Naive thymus-derived CD8-positive, alpha-beta T cell (primary cell): ENCODE measurements at regions not wholly inside any gene's neighbourhood (a gene's known extent, or its start where the extent isn't known, plus 50 kb on each side); places are given as distances from the start of the nearest gene placed in this dataset.

Experiments
- ATAC-seq, 2 donors: fragments of 150-1000 bp; cut with Tn5 transposase in 1 of 2; sonication (Bioruptor Pico), chemical (Tn5 transposase) in 1 of 2; 1 replicate in 1 of 2; 2 replicates in 1 of 2; pipeline ENCODE4 v1.10.0; 2021; ENCODE audit warnings: mild to moderate bottlenecking in 2 of 2, moderate library complexity in 2 of 2
- POLR2A ChIA-PET: fragments of 350-600 bp; sonication (Branson Sonifier 250); formaldehyde crosslinking; loops from one replicate; lab custom pipeline; 2021; ENCODE audit warnings: antibody characterized with exemption; lab: Charles Lee
- DNase-seq, 10 donors: peaks; one replicate each; pipeline versions ENCODE4 v3.0.0 to v3.0.0-alpha.2; 2020 to 2022
- H3K27ac Mint-ChIP-seq, 10 donors: one replicate each; pipeline ENCODE4 v1.8.0; 2020 to 2022; ENCODE audit warnings: mild to moderate bottlenecking in 10 of 10, mixed read lengths in 10 of 10, moderate library complexity in 4 of 10, inconsistent platforms in 1 of 10
- H3K27me3 Mint-ChIP-seq, 5 donors: one replicate each; pipeline ENCODE4 v1.8.0; 2021 to 2022; ENCODE audit warnings: mixed read lengths in 5 of 5
- H3K36me3 Mint-ChIP-seq, 3 donors: one replicate each; pipeline ENCODE4 v1.8.0; 2020 to 2022; ENCODE audit warnings: mixed read lengths in 3 of 3, mild to moderate bottlenecking in 2 of 3, inconsistent platforms in 1 of 3
- H3K4me1 Mint-ChIP-seq, 4 donors: one replicate each; pipeline ENCODE4 v1.8.0; 2021 to 2022; ENCODE audit warnings: mixed read lengths in 4 of 4
- H3K4me3 Mint-ChIP-seq, 10 donors: one replicate each; pipeline ENCODE4 v1.8.0; 2020 to 2022; ENCODE audit warnings: mild to moderate bottlenecking in 10 of 10, mixed read lengths in 10 of 10, moderate library complexity in 6 of 10, inconsistent platforms in 1 of 10
- H3K9me3 Mint-ChIP-seq, 9 donors: one replicate each; pipeline ENCODE4 v1.8.0; 2020 to 2022; ENCODE audit warnings: mixed read lengths in 9 of 9, mild to moderate bottlenecking in 3 of 9, inconsistent platforms in 1 of 9, moderate library complexity in 1 of 9

DNA sequence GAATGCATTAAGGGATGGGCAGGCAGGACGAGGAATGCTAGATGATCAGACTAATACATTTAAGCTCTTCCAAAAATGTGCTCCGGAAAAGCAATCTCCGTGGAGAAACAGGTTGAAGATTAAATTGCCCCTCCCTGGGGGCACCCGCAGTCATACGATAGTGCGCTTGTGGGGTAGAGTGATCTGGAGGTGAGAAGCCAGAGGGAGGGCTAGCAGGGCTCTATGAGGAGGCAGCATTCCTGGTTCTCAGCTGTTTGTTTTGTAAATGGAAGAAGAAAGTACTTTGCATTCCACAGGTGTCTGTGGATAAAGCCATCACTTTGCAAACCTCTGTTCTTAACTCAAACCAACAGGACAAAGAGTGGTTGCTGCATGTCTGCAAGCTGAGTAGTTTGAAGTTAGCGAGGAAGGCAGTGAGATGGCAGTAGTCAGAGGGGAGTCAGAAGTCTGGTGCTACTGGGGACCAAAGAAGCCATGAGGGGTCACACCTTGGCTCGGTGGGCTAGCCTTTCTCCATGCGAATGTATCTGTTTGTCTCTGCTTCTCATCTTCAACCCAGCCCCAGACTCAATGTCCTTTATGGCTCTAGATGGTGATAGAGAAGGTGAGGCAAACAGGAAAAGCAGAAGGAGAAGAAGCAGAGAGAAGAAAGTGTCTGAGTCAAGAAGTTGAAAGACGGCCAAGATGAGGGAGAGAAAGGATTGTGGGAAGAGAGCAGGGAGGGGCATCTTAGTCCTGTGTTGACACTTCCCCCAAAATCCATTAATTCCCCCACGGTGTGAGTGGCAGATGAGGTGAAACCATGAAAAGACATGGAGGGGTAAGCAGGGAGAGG, 65.2 kb upstream of the GJA8 start:
- no peaks in the 10 kb centered on the region for H3K9me3 Mint-ChIP-seq
- H3K27ac Mint-ChIP-seq, result no peak overlapping the region

DNA sequence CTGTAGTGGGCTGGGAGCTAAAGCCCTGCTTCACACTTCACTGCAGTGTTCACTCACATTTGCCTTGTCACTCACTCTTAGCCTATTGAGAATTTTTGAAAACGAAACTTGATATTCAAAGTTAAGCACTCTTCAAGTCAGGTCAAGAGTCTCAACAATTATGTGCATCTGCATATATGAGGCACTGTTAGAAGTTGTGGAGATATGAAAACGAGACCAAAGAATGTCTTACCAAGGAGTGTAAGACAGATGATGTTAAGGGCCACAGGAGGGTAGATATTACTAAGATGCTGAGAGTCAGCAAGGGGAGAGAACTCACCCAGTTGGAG, 64.7 kb upstream of the GJA8 start:
- POLR2A ChIA-PET, result no interaction called here
- Mint-ChIP-seq H3K4me1 (peaks cover 3 to 11% (median 5%) of the 10 kb centered on the region in 4 donors), H3K9me3 (no peaks in the 10 kb centered on the region), H3K27me3 (peaks cover 9 to 35% (median 18%) of the 10 kb centered on the region in 5 donors), H3K27ac (no peak overlapping the region), H3K4me3 (no peak overlapping the region), H3K36me3 (no peaks in the 10 kb centered on the region)
- no peak for ATAC-seq
- DNase-seq, result no peak

More for the DNA sequence above, 65.2 kb upstream of the GJA8 start:
- Mint-ChIP-seq H3K36me3 (no peaks in the 10 kb centered on the region), H3K4me3 (no peak overlapping the region), H3K27me3 (peaks cover 11 to 35% (median 22%) of the 10 kb centered on the region in 5 donors), H3K4me1 (peaks cover 3 to 11% (median 5%) of the 10 kb centered on the region in 4 donors)
- no peak for DNase-seq
- ATAC-seq, result no peak
- POLR2A ChIA-PET, result no interaction called here

DNA sequence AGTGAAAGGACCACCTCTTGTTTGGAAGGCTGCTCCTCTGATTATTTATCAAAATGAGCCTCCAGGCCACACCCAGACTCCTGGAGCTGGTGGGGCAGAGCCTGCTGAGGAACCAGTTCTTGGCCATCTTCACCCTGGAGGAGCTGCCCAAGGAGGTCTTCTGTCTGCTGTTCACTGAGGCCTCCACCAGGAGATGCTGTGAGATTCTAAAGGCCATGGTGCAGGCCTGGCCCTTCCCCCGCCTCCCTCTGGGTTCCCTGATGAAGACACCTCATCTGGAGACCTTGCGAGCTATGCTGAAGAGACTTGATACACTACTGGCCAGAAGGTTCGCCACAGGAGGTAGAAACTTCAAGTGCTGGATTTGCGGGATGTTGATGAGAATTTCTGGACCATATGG, 61.7 kb upstream of the GJA8 start:
- H3K27ac Mint-ChIP-seq, result no peak overlapping the region
- H3K4me1 Mint-ChIP-seq, result no peaks in the 10 kb centered on the region
- H3K36me3 Mint-ChIP-seq, result no peaks in the 10 kb centered on the region
- DNase-seq, result no peak
- ATAC-seq, result peak in 1 of 2 donors; percentile 25
- H3K27me3 Mint-ChIP-seq, result peaks cover 5 to 17% (median 10%) of the 10 kb centered on the region in 5 donors
- H3K9me3 Mint-ChIP-seq, result no peaks in the 10 kb centered on the region
- H3K4me3 Mint-ChIP-seq, result no peak overlapping the region
- POLR2A ChIA-PET, result no interaction called here

DNA sequence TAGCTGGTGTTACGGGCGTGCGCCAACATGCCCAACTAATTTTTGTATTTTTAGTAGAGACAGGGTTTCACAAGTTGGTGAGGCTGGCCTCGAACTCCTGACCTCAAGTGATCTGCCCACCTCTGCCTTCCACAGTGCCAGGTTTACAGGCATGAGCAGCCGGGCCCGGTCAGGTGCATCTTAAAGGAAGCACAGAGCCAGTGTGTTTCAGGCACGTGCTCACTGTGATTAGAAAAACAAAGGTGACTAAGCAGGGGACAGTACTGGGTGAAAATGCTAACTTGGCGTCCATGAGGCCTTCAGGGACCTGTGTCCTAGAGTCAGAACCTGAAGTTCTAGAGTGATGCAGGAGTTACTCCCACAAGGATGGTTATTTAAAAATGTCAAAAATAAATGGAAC, 60.0 kb upstream of the GJA8 start:
- DNase-seq (no peak), ATAC-seq (no peak)
- H3K36me3 Mint-ChIP-seq, result no peaks in the 10 kb centered on the region
- H3K4me1 Mint-ChIP-seq, result no peaks in the 10 kb centered on the region
- no peak overlapping the region for H3K27ac Mint-ChIP-seq
- no peaks in the 10 kb centered on the region for H3K9me3 Mint-ChIP-seq
- no peak overlapping the region for H3K4me3 Mint-ChIP-seq
- peaks cover 0 to 10% (median 2%) of the 10 kb centered on the region in 5 donors for H3K27me3 Mint-ChIP-seq
- POLR2A ChIA-PET, result no interaction called here

DNA sequence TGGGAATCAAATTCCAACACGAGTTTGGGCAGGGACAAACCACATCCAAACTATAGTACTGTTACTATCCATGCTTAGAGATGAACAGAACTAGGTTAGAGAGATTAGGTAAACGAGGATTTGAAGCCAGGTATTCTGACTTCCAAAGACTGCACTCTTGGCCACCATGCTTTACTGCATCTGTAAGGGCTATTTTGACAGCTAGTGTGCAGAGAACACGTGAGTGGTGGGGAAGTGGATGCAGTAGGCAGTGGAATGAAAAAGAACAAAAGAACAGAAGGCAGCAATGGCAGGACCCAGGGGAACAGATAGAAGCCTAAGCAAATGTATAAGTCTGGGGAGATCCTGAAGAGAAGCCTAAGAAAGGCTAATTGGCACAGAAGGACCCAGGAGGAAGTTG, 59.1 kb upstream of the GJA8 start:
- Mint-ChIP-seq H3K4me3 (no peak overlapping the region), H3K27me3 (peaks cover 4 to 11% (median 6%) of the 10 kb centered on the region in 5 donors), H3K9me3 (no peaks in the 10 kb centered on the region), H3K4me1 (no peaks in the 10 kb centered on the region), H3K36me3 (no peaks in the 10 kb centered on the region), H3K27ac (no peak overlapping the region)
- ATAC-seq (no peak), DNase-seq (no peak)
- POLR2A ChIA-PET, result no interaction called here

DNA sequence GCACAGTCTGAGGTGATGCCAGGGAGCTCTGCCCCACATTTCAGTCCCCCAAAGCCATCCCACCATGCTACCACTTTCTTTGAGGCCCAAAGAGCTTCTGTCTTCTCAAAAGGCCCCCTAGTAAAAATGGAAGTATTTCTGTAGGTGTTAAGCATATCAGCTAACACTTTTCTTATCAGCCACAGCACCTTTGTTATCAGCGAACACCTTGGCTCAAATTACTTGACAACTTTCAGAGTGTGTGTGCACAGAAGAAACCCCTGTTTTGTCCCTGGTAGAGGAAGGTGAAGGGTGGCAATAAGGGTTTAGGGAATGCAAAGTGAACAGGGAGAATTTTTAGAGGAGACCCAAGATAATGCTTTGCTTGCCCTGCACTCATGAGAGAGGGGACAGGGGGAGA, 54.8 kb upstream of the GJA8 start:
- no peak for DNase-seq
- no peak overlapping the region for H3K4me3 Mint-ChIP-seq
- H3K27me3 Mint-ChIP-seq, result peaks cover 5 to 22% (median 13%) of the 10 kb centered on the region in 5 donors
- no peaks in the 10 kb centered on the region for H3K36me3 Mint-ChIP-seq
- POLR2A ChIA-PET, result no interaction called here
- no peaks in the 10 kb centered on the region for H3K4me1 Mint-ChIP-seq
- ATAC-seq, result no peak
- H3K27ac Mint-ChIP-seq, result no peak overlapping the region
- H3K9me3 Mint-ChIP-seq, result no peaks in the 10 kb centered on the region

DNA sequence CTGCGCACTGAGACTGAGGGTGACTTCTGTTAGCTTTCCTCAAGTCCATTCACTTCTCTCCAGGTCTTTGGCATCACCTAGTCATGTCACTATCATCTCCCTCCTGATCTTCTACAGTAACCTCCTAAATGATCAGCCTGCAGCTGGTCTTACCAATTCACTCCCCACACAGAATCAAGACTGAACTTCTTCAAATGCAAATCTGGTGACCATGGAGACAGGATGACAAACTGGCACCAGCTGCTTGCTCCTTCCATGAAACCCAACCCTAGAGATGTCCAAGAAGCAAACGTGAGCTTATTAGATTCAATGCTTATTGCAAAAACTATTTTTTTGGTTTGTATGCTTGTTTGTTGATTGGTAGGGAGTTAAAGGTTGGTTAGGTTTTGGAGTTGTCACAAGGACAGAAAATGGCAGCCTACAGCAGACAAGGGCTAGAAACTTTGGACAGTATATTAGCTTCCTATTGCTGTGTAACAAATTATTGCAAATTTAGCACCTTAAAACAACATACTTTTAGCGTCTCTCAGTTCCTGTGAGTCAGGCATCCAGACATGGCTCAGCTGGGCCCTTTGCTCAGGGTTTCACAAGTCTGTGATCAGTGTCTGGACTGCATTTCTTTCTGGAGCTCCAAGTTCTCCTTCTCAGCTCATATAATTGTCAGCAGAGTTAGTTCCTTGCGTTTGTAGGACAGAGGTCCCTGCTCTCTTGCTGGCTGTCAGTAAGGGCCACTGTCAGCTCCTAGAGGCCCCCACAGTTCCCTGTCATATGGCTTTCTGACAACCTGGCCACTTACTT, 53.3 kb upstream of the GJA8 start:
- Mint-ChIP-seq H3K36me3 (no peaks in the 10 kb centered on the region), H3K9me3 (no peaks in the 10 kb centered on the region), H3K4me1 (no peaks in the 10 kb centered on the region), H3K27me3 (peaks cover 5 to 22% (median 16%) of the 10 kb centered on the region in 5 donors), H3K27ac (no peak overlapping the region), H3K4me3 (no peak overlapping the region)
- POLR2A ChIA-PET, result no interaction called here
- no peak for DNase-seq
- no peak for ATAC-seq

DNA sequence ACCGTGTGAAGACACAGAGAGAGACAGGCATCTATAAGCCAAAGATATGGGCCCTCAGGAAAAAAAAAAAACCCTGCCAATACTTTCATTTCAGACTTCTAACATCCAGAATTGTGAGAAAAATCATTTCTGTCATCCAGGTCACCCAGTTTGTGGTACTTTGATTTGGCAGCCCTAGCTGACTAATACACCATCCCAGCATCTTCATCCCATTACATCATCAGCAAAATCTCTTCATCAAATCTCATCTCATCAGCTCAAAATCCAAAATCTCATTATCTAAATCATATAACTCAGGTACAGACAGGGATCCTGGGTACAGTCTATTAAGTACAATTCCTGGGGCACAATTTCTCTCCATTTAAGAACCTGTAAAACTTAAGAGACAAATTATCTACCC, 51.9 kb upstream of the GJA8 start:
- Mint-ChIP-seq H3K27me3 (peaks cover 6 to 25% (median 16%) of the 10 kb centered on the region in 5 donors), H3K36me3 (no peaks in the 10 kb centered on the region), H3K27ac (no peak overlapping the region), H3K4me1 (no peaks in the 10 kb centered on the region), H3K9me3 (no peaks in the 10 kb centered on the region), H3K4me3 (no peak overlapping the region)
- POLR2A ChIA-PET, result no interaction called here
- DNase-seq (no peak), ATAC-seq (no peak)

DNA sequence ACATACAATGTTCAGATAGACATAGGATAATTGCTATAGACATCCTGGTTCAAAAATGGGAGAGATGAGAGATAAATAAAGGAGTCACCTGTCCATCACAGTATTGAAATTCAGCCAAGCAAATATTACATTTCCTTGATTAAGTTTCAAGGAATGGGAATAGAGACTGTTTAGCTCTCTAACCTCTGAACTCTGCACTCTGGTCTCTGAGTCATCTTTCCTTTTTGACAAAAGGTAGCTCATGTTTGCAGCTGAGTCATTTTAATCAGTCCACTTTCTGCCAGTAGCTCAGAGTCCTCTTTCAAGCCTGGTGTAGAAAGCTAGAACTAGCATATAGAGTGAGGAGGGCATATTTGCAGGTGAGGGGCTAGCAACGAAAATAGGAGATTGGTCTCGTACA, 51.4 kb upstream of the GJA8 start:
- Mint-ChIP-seq H3K4me3 (no peak overlapping the region), H3K27ac (no peak overlapping the region), H3K9me3 (no peaks in the 10 kb centered on the region), H3K4me1 (no peaks in the 10 kb centered on the region), H3K36me3 (peaks cover 0 to 4% (median 0%) of the 10 kb centered on the region in 3 donors), H3K27me3 (peaks cover 10 to 29% (median 18%) of the 10 kb centered on the region in 5 donors)
- POLR2A ChIA-PET, result no interaction called here
- DNase-seq (no peak), ATAC-seq (no peak)

DNA sequence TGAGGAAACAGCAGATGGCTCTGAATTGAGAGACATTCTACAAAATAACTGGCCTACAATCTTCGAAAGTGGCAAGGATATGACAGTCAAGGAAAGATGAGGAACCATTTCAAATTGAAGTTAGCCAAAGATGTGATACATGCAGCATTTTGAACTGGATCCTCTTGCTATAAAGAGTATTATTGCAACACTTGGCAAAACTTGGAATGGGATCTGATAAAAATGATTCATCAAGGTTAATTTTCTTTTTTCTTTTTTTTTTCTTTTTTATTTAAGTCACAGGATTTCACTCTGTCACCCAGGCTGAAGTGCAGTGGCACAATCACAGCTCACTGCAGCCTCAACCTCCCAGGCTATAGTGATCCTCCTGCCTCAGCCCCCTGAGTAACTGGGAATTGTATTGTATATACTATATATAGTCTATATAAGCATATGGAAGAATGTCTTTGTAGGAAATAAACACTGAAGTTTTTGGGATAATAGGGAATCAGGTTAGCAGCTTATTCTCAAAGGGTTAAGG, 49.8 kb upstream of the GJA8 start:
- no peak overlapping the region for H3K27ac Mint-ChIP-seq
- peaks cover 0 to 7% (median 0%) of the 10 kb centered on the region in 3 donors for H3K36me3 Mint-ChIP-seq
- H3K27me3 Mint-ChIP-seq, result peaks cover 17 to 40% (median 25%) of the 10 kb centered on the region in 5 donors
- DNase-seq (no peak), ATAC-seq (no peak)
- POLR2A ChIA-PET, result no interaction called here
- no peak overlapping the region for H3K4me3 Mint-ChIP-seq
- H3K4me1 Mint-ChIP-seq, result no peaks in the 10 kb centered on the region
- H3K9me3 Mint-ChIP-seq, result peaks cover 0 to 2% (median 0%) of the 10 kb centered on the region in 9 donors
